HepG2 (cell line): ENCODE measurements at regions not wholly inside any gene's neighbourhood (a gene's known extent, or its start where the extent isn't known, plus 50 kb on each side); places are given as distances from the start of the nearest gene placed in this dataset.

ENCODE experiments used
- ATAC-seq: fragments of 200-7000 bp; cut with Tn5 transposase; 3 replicates; pipeline ENCODE4 v1.9.1; 2020; ENCODE audit warnings: mild to moderate bottlenecking, moderate library complexity
- BruUV-seq: library from RNA; stranded (reverse); fragments of 400-500 nt; replicated peaks from 2 replicates; lab custom pipeline; 2021; lab: Mats Ljungman, UMichigan
- CTCF ChIA-PET: fragments of 300-600 bp; formaldehyde crosslinking; extraction: SDS; loops from one replicate; lab custom pipeline; 2021; ENCODE audit warnings: low total read pairs, inconsistent platforms, low intra/inter-chr PET ratio; lab: Yijun Ruan, JAX
- POLR2A ChIA-PET: fragments of 350-600 bp; sonication (Branson Sonifier 250); formaldehyde crosslinking; loops from one replicate; lab custom pipeline; 2020; ENCODE audit warnings: antibody characterized with exemption, inconsistent platforms; lab: Yijun Ruan, JAX
- DNase-seq: peaks from one replicate; pipeline ENCODE4 v3.0.0-alpha.2; 2015; ENCODE audit warnings: low spot score
- FAIRE-seq: peaks from 3 replicates; lab custom pipeline; 2011; peaks lifted over from hg19 to GRCh38; lab: Jason Lieb, UNC
- H2AFZ ChIP-seq: one replicate; pipeline ENCODE4 v1.6.1; 2011; ENCODE audit warnings: low read length, inconsistent platforms
- H3K27ac ChIP-seq: fragments of 300-600 bp; 3 replicates; pipeline ENCODE4 v1.8.0; 2011; ENCODE audit warnings: mixed run types, mild to moderate bottlenecking, mixed read lengths, low read length, inconsistent platforms; ENCODE audit not compliant: insufficient read depth; ENCODE audit errors: extremely low read length
- H3K27me3 ChIP-seq, 2 experiments: fragments of 200-600 bp in 1 of 2; 2 replicates in 1 of 2; 3 replicates in 1 of 2; pipeline versions ENCODE4 v1.6.0 to v1.8.0; 2011; ENCODE audit warnings: low read length in 2 of 2, mild to moderate bottlenecking in 2 of 2, moderate library complexity in 2 of 2, inconsistent platforms in 1 of 2; ENCODE audit not compliant: insufficient read depth in 2 of 2, control insufficient read depth in 1 of 2
- H3K36me3 ChIP-seq, 2 experiments: fragments of 200-600 bp in 1 of 2; replicated peaks in 1 of 2; 2 replicates in 1 of 2; 3 replicates in 1 of 2; pipeline versions ENCODE4 v1.5.1 to v1.8.0; 2011; ENCODE audit warnings: low read length in 2 of 2, inconsistent platforms in 1 of 2; ENCODE audit not compliant: insufficient read depth in 2 of 2, control insufficient read depth in 1 of 2
- H3K4me1 ChIP-seq: 2 replicates; pipeline ENCODE4 v1.5.1; 2012; ENCODE audit warnings: low read length, inconsistent platforms; ENCODE audit not compliant: insufficient read depth
- H3K4me2 ChIP-seq: 2 replicates; pipeline ENCODE4 v1.6.0; 2011; ENCODE audit warnings: low read depth, low read length, inconsistent platforms
- H3K4me3 ChIP-seq, 3 experiments: fragments of 200-600 bp in 1 of 3; sonication (generic), shearing (Covaris generic) in 1 of 3; replicated peaks in 1 of 3; 2 replicates each; pipeline ENCODE4 v1.5.1; 2011 to 2016; ENCODE audit warnings: low read length in 3 of 3, inconsistent platforms in 2 of 3, low read depth in 2 of 3, mild to moderate bottlenecking in 2 of 3, control low read depth in 1 of 3, mixed read lengths in 1 of 3; ENCODE audit not compliant: insufficient read depth in 1 of 3
- H3K79me2 ChIP-seq: one replicate; pipeline ENCODE4 v1.6.1; 2011; ENCODE audit warnings: low read length, inconsistent platforms; ENCODE audit not compliant: insufficient read depth
- H3K9ac ChIP-seq: 2 replicates; pipeline ENCODE4 v1.6.0; 2011; ENCODE audit warnings: mild to moderate bottlenecking, low read depth, low read length, inconsistent platforms; ENCODE audit not compliant: insufficient read depth
- H3K9me3 ChIP-seq: 2 replicates; pipeline ENCODE4 v1.5.1; 2012; ENCODE audit warnings: mild to moderate bottlenecking, low read length
- H4K20me1 ChIP-seq: 2 replicates; pipeline ENCODE4 v1.6.0; 2011; ENCODE audit warnings: inconsistent platforms, mild to moderate bottlenecking, low read length, moderate library complexity; ENCODE audit not compliant: insufficient read depth
- ATM ChIP-seq: fragments of 450-650 bp; IDR thresholded peaks from 2 replicates; pipeline ENCODE4 v1.7.1; 2017; ENCODE audit warnings: mild to moderate bottlenecking, borderline replicate concordance
- TBX3 ChIP-seq: fragments of 450-650 bp; IDR thresholded peaks from 2 replicates; pipeline ENCODE4 v1.6.1; 2017; ENCODE audit warnings: antibody characterized with exemption, mild to moderate bottlenecking, inconsistent platforms, borderline replicate concordance
- ZNF878 ChIP-seq: sonication (generic); formaldehyde crosslinking; IDR thresholded peaks from 2 replicates; pipeline ENCODE4 v1.8.1; 2023; ENCODE audit warnings: mild to moderate bottlenecking, missing genetic modification reagents, moderate library complexity
- WGBS: methylation state at CpG from one replicate; pipeline ENCODE4 v1.1.6; 2017; ENCODE audit warnings: low lambda C conversion rate; 5-methylcytosine and 5-hydroxymethylcytosine counted together
- in situ Hi-C: cut with HindIII; loops from 2 replicates; pipeline ENCODE4 v1.10.0; 2017; ENCODE audit warnings: low pct_unique_long_range_greater_than_20kb; ENCODE audit not compliant: extremely low pct_ligation_motif_present
- intact Hi-C: fragments of 100-400 bp; cut with micrococcal nuclease; formaldehyde crosslinking; loops from one replicate; pipeline ENCODE4 v1.10.0; 2022; ENCODE audit not compliant: unreplicated experiment
- TF ChIP-seq, protein P1 (sequence below): sonication (generic); formaldehyde crosslinking; IDR thresholded peaks from 2 replicates; pipeline ENCODE4 v1.5.0; 2020; ENCODE audit warnings: mild to moderate bottlenecking, missing genetic modification reagents, moderate library complexity

DNA sequence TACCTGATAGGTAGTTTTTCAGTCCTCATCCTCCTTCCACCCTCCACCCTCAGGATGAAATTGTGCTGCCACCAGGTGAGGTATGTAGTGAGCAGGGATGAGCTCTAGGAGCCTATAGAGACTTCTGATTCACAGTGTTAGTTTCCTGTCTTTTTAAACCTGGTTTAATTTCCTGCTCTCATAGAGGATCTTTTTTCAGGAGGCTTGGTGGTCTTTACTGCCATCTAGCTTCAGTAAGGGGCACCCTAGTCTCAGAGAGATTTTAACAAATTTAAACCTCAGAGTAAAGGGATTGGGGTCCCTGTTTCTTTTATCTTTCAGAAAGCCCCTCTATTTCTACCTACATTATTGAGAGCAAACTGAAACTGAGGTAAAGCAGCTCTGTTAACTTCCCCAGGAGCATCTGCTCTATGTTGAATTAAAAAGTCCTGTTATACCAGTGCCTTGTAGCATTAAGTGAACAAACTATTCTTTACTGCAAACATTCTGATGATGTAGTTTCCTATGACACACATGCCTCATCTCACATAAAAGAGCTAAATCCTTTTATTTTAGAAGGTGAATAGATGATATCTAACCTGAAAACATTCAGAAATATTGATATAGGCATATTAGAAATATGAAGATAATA, 172.2 kb upstream of the DDHD1 start:
- ChIA-PET CTCF (no interaction called here), POLR2A (no interaction called here)
- H3K4me3 ChIP-seq = no peak overlapping the region
- no peaks in the 10 kb centered on the region for H4K20me1 ChIP-seq
- no peak for TF ChIP-seq TBX3
- TF ChIP-seq ZNF878 = no peak
- TF ChIP-seq, protein P1, sequence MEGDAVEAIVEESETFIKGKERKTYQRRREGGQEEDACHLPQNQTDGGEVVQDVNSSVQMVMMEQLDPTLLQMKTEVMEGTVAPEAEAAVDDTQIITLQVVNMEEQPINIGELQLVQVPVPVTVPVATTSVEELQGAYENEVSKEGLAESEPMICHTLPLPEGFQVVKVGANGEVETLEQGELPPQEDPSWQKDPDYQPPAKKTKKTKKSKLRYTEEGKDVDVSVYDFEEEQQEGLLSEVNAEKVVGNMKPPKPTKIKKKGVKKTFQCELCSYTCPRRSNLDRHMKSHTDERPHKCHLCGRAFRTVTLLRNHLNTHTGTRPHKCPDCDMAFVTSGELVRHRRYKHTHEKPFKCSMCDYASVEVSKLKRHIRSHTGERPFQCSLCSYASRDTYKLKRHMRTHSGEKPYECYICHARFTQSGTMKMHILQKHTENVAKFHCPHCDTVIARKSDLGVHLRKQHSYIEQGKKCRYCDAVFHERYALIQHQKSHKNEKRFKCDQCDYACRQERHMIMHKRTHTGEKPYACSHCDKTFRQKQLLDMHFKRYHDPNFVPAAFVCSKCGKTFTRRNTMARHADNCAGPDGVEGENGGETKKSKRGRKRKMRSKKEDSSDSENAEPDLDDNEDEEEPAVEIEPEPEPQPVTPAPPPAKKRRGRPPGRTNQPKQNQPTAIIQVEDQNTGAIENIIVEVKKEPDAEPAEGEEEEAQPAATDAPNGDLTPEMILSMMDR (CRISPR knock-in tag) = peak; percentile 40
- no peak overlapping the region for H2AFZ ChIP-seq
- no peaks in the 10 kb centered on the region for H3K36me3 ChIP-seq
- BruUV-seq = no TSS peak
- in situ Hi-C loops (no loop called here), intact Hi-C loops (loop anchor here (5.0 kb wide), 1 partner anchor 33 kb away; no protein-coding TSS in a partner anchor)
- H3K4me1 ChIP-seq = no peaks in the 10 kb centered on the region
- no peak overlapping the region for H3K4me2 ChIP-seq
- DNase-seq = no peak
- H3K79me2 ChIP-seq = no peaks in the 10 kb centered on the region
- no peaks in the 10 kb centered on the region for H3K9me3 ChIP-seq
- no peak overlapping the region for H3K27ac ChIP-seq
- H3K27me3 ChIP-seq = no peaks in the 10 kb centered on the region
- no peak overlapping the region for H3K9ac ChIP-seq
- no peak for ATAC-seq
- FAIRE-seq = no peak

DNA sequence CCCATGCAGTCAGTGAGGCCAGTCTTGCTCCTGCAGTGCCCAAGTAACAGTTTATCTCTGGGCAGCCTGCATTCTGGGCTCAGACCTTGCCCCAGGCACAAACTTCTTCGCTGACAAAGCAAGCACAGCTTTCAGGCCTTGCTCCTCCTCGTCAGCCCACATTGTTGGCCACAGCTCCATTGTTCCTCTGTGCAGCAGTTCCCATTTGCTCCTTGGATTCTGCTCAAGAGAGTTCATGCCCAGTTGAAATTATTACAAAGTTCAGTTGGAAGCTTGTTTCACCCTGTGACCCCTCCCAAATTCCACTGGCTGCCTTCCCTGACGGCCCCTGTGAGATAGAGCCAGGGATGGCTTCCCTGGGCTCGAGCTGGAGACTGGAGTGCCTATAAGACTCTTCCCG, 163.4 kb upstream of the DDHD1 start:
- ChIA-PET CTCF (no interaction called here), POLR2A (no interaction called here)
- Histone ChIP-seq H3K4me1 (no peaks in the 10 kb centered on the region), H3K4me2 (no peak overlapping the region), H4K20me1 (no peaks in the 10 kb centered on the region), H3K27me3 (no peaks in the 10 kb centered on the region), H3K9me3 (no peaks in the 10 kb centered on the region), H3K4me3 (no peak overlapping the region), H3K36me3 (no peaks in the 10 kb centered on the region), H3K27ac (no peak overlapping the region), H3K9ac (no peak overlapping the region), H2AFZ (no peak overlapping the region), H3K79me2 (no peaks in the 10 kb centered on the region)
- 9% methylated on average over 4 of the region's 5 CpGs for WGBS
- FAIRE-seq = no peak
- no peak for ATAC-seq
- intact Hi-C loops = no loop called here
- no peak for DNase-seq
- no TSS peak for BruUV-seq
- TF ChIP-seq ATM = no peak
- in situ Hi-C loops = no loop called here
